Liver (tissue), 8 donors: ENCODE measurements at regions not wholly inside any gene's neighbourhood (a gene's known extent, or its start where the extent isn't known, plus 50 kb on each side); places are given as distances from the start of the nearest gene placed in this dataset.

Experiments
- DNase-seq: peaks from one replicate; pipeline ENCODE4 v3.0.0-alpha.2; 2017; ENCODE audit warnings: low spot score
- H3K27ac ChIP-seq, 2 donors: one replicate each; pipeline ENCODE4 v1.7.0; 2013; ENCODE audit warnings: inconsistent platforms in 2 of 2, low read length in 2 of 2, control low read depth in 1 of 2, low read depth in 1 of 2, mild to moderate bottlenecking in 1 of 2
- H3K27me3 ChIP-seq, 4 donors: one replicate each; pipeline versions ENCODE4 v1.6.1 to v1.7.0; 2013; ENCODE audit warnings: low read length in 3 of 4, inconsistent platforms in 1 of 4, mild to moderate bottlenecking in 1 of 4, moderate library complexity in 1 of 4; ENCODE audit not compliant: control insufficient read depth in 4 of 4, insufficient read depth in 4 of 4
- H3K36me3 ChIP-seq, 4 donors: one replicate each; pipeline versions ENCODE4 v1.6.1 to v1.7.0; 2013; ENCODE audit warnings: low read length in 3 of 4, mild to moderate bottlenecking in 3 of 4, low read depth in 1 of 4, moderate library complexity in 1 of 4; ENCODE audit not compliant: control insufficient read depth in 4 of 4, insufficient read depth in 3 of 4
- H3K4me1 ChIP-seq, 4 donors: one replicate each; pipeline versions ENCODE4 v1.6.1 to v1.7.0; 2013; ENCODE audit warnings: low read length in 3 of 4, mild to moderate bottlenecking in 3 of 4, moderate library complexity in 1 of 4; ENCODE audit not compliant: control insufficient read depth in 4 of 4, insufficient read depth in 4 of 4
- H3K4me3 ChIP-seq, 3 donors: one replicate each; pipeline versions ENCODE4 v1.6.1 to v1.7.0; 2013; ENCODE audit warnings: low read length in 3 of 3, control low read depth in 1 of 3, low read depth in 1 of 3, mild to moderate bottlenecking in 1 of 3
- H3K9ac ChIP-seq, 2 donors: one replicate each; pipeline ENCODE4 v1.7.0; 2013; ENCODE audit warnings: low read length in 2 of 2, mild to moderate bottlenecking in 2 of 2, moderate library complexity in 2 of 2, control low read depth in 1 of 2, low read depth in 1 of 2
- H3K9me3 ChIP-seq, 4 donors: one replicate each; pipeline versions ENCODE4 v1.6.1 to v1.7.0; 2013; ENCODE audit warnings: low read length in 3 of 4; ENCODE audit not compliant: control insufficient read depth in 4 of 4
- CTCF ChIP-seq: fragments of 150-350 bp; IDR thresholded peaks from 2 replicates; pipeline ENCODE4 v1.5.1; 2017; ENCODE audit warnings: improper control_type of control experiment, low read depth, low read length; ENCODE audit not compliant: missing input control
- EGR1 ChIP-seq, 2 donors: IDR thresholded peaks; 2 replicates each; pipeline ENCODE4 v1.6.1; 2016 to 2018; ENCODE audit warnings: antibody characterized with exemption in 2 of 2, low read depth in 2 of 2
- FOXA1 ChIP-seq: IDR thresholded peaks from 2 replicates; pipeline ENCODE4 v1.6.1; 2016; ENCODE audit warnings: antibody characterized with exemption
- FOXA2 ChIP-seq: IDR thresholded peaks from 2 replicates; pipeline ENCODE4 v1.6.1; 2016; ENCODE audit warnings: antibody characterized with exemption
- GABPA ChIP-seq, 2 donors: IDR thresholded peaks in 1 of 2; conservative IDR thresholded peaks in 1 of 2; 2 replicates each; pipeline ENCODE4 v1.6.1; 2016; ENCODE audit warnings: antibody characterized with exemption in 2 of 2, mild to moderate bottlenecking in 1 of 2, moderate library complexity in 1 of 2
- HNF4A ChIP-seq, 2 donors: conservative IDR thresholded peaks; 2 replicates each; pipeline ENCODE4 v1.6.1; 2016; ENCODE audit warnings: antibody characterized with exemption in 2 of 2, mild to moderate bottlenecking in 2 of 2
- HNF4G ChIP-seq: IDR thresholded peaks from 2 replicates; pipeline ENCODE4 v1.6.1; 2016; ENCODE audit warnings: antibody characterized with exemption
- JUND ChIP-seq, 2 donors: IDR thresholded peaks; 2 replicates each; pipeline ENCODE4 v1.6.1; 2016; ENCODE audit warnings: antibody characterized with exemption in 2 of 2
- NR2F2 ChIP-seq: IDR thresholded peaks from 2 replicates; pipeline ENCODE4 v1.6.1; 2016; ENCODE audit warnings: antibody characterized with exemption
- RAD21 ChIP-seq, 2 donors: IDR thresholded peaks; 2 replicates each; pipeline ENCODE4 v1.6.1; 2016; ENCODE audit warnings: antibody characterized with exemption in 2 of 2, mild to moderate bottlenecking in 2 of 2
- SP1 ChIP-seq: IDR thresholded peaks from 2 replicates; pipeline ENCODE4 v1.6.1; 2018; ENCODE audit warnings: antibody characterized with exemption, mild to moderate bottlenecking
- TAF1 ChIP-seq: conservative IDR thresholded peaks from 2 replicates; pipeline ENCODE4 v1.6.1; 2016; ENCODE audit warnings: antibody characterized with exemption, mild to moderate bottlenecking
- YY1 ChIP-seq: IDR thresholded peaks from 2 replicates; pipeline ENCODE4 v1.6.1; 2016; ENCODE audit warnings: antibody characterized with exemption, mild to moderate bottlenecking
- WGBS: extraction: QIAGEN DNeasy Blood & Tissue Kit; methylation state at CpG from one replicate; pipeline ENCODE4 v1.1.7; 2013; 5-methylcytosine and 5-hydroxymethylcytosine counted together
- TF ChIP-seq, protein P1 (sequence below): IDR thresholded peaks from 2 replicates; pipeline ENCODE4 v1.6.1; 2016; ENCODE audit warnings: antibody characterized with exemption
- TF ChIP-seq, protein P2 (sequence below): IDR thresholded peaks from 2 replicates; pipeline ENCODE4 v1.6.1; 2016; ENCODE audit warnings: antibody characterized with exemption, mild to moderate bottlenecking
- donor health status: healthy.
- donor health status: healthy.
- donor health status: healthy.
- donor health status: healthy.
- donor health status: healthy.

GRCh38 chr4:67201334-67201733 is 344.0 kb downstream of the CENPC start:
- Histone ChIP-seq H3K4me1 (no peaks in the 10 kb centered on the region), H3K9ac (no peak overlapping the region), H3K4me3 (no peak overlapping the region), H3K9me3 (no peaks in the 10 kb centered on the region), H3K27ac (no peak overlapping the region), H3K36me3 (no peaks in the 10 kb centered on the region), H3K27me3 (no peaks in the 10 kb centered on the region)
- DNase-seq = no peak
- TF ChIP-seq, protein P1, sequence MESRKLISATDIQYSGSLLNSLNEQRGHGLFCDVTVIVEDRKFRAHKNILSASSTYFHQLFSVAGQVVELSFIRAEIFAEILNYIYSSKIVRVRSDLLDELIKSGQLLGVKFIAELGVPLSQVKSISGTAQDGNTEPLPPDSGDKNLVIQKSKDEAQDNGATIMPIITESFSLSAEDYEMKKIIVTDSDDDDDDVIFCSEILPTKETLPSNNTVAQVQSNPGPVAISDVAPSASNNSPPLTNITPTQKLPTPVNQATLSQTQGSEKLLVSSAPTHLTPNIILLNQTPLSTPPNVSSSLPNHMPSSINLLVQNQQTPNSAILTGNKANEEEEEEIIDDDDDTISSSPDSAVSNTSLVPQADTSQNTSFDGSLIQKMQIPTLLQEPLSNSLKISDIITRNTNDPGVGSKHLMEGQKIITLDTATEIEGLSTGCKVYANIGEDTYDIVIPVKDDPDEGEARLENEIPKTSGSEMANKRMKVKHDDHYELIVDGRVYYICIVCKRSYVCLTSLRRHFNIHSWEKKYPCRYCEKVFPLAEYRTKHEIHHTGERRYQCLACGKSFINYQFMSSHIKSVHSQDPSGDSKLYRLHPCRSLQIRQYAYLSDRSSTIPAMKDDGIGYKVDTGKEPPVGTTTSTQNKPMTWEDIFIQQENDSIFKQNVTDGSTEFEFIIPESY = no peak
- no peak for TF ChIP-seq SP1
- no peak for TF ChIP-seq CTCF
- no peak for TF ChIP-seq RAD21 (IDR thresholded peaks at IDR 0.05)
- TF ChIP-seq HNF4G = no peak
- no peak for TF ChIP-seq FOXA1
- TF ChIP-seq, protein P2, sequence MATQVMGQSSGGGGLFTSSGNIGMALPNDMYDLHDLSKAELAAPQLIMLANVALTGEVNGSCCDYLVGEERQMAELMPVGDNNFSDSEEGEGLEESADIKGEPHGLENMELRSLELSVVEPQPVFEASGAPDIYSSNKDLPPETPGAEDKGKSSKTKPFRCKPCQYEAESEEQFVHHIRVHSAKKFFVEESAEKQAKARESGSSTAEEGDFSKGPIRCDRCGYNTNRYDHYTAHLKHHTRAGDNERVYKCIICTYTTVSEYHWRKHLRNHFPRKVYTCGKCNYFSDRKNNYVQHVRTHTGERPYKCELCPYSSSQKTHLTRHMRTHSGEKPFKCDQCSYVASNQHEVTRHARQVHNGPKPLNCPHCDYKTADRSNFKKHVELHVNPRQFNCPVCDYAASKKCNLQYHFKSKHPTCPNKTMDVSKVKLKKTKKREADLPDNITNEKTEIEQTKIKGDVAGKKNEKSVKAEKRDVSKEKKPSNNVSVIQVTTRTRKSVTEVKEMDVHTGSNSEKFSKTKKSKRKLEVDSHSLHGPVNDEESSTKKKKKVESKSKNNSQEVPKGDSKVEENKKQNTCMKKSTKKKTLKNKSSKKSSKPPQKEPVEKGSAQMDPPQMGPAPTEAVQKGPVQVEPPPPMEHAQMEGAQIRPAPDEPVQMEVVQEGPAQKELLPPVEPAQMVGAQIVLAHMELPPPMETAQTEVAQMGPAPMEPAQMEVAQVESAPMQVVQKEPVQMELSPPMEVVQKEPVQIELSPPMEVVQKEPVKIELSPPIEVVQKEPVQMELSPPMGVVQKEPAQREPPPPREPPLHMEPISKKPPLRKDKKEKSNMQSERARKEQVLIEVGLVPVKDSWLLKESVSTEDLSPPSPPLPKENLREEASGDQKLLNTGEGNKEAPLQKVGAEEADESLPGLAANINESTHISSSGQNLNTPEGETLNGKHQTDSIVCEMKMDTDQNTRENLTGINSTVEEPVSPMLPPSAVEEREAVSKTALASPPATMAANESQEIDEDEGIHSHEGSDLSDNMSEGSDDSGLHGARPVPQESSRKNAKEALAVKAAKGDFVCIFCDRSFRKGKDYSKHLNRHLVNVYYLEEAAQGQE = no peak
- no peak for TF ChIP-seq FOXA2
- no peak for TF ChIP-seq EGR1 (IDR thresholded peaks at IDR 0.05; ENCODE audit: low read depth in 2 of 2)
- no peak for TF ChIP-seq JUND (IDR thresholded peaks at IDR 0.05)
- no peak for TF ChIP-seq NR2F2
- 74% methylated on average over 3 of the region's 3 CpGs for WGBS

DNA sequence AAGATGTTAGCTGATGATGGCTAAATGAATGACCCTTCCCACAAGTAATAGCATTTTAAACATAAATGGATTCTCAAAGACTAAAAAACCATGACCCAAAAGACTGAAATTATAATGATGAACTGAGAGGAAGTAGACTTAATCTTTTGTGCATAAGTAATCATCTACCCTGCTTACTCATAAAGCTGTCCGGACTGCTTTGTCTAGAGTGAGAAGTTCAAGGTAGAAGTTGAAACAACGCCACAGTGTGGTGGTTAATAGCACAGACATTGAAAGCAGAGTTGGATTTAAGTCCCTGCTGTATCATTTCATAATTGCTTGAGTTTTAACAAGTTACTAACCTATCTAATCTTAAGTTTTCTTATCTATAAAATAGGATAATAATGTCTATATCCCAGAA is 346.6 kb downstream of the CENPC start:
- Histone ChIP-seq H3K4me1 (no peaks in the 10 kb centered on the region), H3K9me3 (no peaks in the 10 kb centered on the region), H3K9ac (no peak overlapping the region), H3K4me3 (no peak overlapping the region), H3K36me3 (no peaks in the 10 kb centered on the region), H3K27ac (no peak overlapping the region), H3K27me3 (no peaks in the 10 kb centered on the region)
- 12% methylated on average over 2 of the region's 2 CpGs for WGBS
- DNase-seq = no peak
- TF ChIP-seq RAD21 (IDR thresholded peaks at IDR 0.05) (peak; percentile 10 to 42), HNF4G (no peak), FOXA1 (no peak)

GRCh38 chr4:67167849-67168248 is 377.5 kb downstream of the CENPC start:
- Histone ChIP-seq H3K36me3 (no peaks in the 10 kb centered on the region), H3K9me3 (no peaks in the 10 kb centered on the region), H3K27me3 (no peaks in the 10 kb centered on the region), H3K27ac (no peak overlapping the region), H3K4me1 (no peaks in the 10 kb centered on the region), H3K4me3 (no peak overlapping the region), H3K9ac (no peak overlapping the region)
- WGBS = 80% methylated on average over 3 of the region's 3 CpGs
- no peak for DNase-seq
- TF ChIP-seq TAF1 = no peak
- TF ChIP-seq GABPA (IDR thresholded peaks at IDR 0.05 in 1 of 2, conservative IDR thresholded peaks at IDR 0.05 in 1 of 2) = no peak
- no peak for TF ChIP-seq JUND (IDR thresholded peaks at IDR 0.05)
- no peak for TF ChIP-seq SP1
- no peak for TF ChIP-seq YY1
- TF ChIP-seq FOXA2 = no peak
- no peak for TF ChIP-seq HNF4A (conservative IDR thresholded peaks at IDR 0.05)
- no peak for TF ChIP-seq HNF4G
- no peak for TF ChIP-seq RAD21 (IDR thresholded peaks at IDR 0.05)
- TF ChIP-seq, protein P1 = no peak
- TF ChIP-seq, protein P2 = no peak
- TF ChIP-seq NR2F2 = no peak
- TF ChIP-seq FOXA1 = no peak
